ENCODE measurements at regions not wholly inside any gene's neighbourhood (a gene's known extent, or its start where the extent isn't known, plus 50 kb on each side); places are given as distances from the start of the nearest gene placed in this dataset.

DNA sequence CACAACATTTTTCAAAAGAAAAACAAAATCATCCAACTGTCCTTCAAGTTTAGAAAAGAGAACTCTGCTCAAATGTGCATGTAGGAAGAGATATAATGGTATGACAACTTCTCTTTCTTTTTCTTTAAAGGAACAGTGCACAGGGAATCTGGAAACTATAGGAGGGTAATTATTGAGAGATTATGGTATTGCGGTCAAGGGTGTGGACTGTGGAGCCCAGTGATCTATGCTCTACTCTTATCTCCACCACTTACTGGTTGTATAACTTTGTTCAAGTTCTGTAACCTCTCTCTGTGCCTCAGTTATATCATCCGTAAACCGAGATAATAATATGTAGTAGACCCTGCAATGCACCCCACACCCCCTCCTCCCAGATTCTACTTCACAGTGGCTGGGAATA is 69.8 kb upstream of the PCGF5 start (continued):
- TF ChIP-seq, protein P1, sequence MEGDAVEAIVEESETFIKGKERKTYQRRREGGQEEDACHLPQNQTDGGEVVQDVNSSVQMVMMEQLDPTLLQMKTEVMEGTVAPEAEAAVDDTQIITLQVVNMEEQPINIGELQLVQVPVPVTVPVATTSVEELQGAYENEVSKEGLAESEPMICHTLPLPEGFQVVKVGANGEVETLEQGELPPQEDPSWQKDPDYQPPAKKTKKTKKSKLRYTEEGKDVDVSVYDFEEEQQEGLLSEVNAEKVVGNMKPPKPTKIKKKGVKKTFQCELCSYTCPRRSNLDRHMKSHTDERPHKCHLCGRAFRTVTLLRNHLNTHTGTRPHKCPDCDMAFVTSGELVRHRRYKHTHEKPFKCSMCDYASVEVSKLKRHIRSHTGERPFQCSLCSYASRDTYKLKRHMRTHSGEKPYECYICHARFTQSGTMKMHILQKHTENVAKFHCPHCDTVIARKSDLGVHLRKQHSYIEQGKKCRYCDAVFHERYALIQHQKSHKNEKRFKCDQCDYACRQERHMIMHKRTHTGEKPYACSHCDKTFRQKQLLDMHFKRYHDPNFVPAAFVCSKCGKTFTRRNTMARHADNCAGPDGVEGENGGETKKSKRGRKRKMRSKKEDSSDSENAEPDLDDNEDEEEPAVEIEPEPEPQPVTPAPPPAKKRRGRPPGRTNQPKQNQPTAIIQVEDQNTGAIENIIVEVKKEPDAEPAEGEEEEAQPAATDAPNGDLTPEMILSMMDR (IDR thresholded peaks at IDR 0.05; ENCODE audit: low read depth, low read length, missing input control), result no peak
- TF ChIP-seq TAF1 (conservative IDR thresholded peaks at IDR 0.05), result no peak
- TF ChIP-seq, protein P2, sequence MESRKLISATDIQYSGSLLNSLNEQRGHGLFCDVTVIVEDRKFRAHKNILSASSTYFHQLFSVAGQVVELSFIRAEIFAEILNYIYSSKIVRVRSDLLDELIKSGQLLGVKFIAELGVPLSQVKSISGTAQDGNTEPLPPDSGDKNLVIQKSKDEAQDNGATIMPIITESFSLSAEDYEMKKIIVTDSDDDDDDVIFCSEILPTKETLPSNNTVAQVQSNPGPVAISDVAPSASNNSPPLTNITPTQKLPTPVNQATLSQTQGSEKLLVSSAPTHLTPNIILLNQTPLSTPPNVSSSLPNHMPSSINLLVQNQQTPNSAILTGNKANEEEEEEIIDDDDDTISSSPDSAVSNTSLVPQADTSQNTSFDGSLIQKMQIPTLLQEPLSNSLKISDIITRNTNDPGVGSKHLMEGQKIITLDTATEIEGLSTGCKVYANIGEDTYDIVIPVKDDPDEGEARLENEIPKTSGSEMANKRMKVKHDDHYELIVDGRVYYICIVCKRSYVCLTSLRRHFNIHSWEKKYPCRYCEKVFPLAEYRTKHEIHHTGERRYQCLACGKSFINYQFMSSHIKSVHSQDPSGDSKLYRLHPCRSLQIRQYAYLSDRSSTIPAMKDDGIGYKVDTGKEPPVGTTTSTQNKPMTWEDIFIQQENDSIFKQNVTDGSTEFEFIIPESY (IDR thresholded peaks at IDR 0.05), result no peak

DNA sequence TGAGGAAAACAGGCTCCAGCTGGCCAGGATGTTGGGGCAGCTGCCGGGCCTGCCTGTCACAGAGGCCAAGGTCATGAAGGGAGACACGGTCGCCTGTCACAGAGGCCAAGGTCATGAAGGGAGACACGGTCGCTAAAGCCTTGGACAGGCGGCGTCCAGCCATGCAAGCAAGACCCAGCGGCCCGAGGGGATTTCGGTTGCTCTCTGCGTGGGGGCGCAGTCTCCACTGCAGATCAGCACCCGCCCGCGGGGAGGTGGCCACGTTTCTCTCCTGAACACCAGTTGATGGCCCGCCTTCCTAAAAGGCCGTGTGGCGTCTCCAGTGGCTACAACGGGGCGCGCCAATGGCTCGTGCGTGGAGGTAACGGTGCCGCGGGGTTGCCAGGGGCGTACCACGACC is 67.0 kb upstream of the PCGF5 start:
- no peak overlapping the region for H3K4me3 ChIP-seq (ENCODE audit: low read depth in 1 of 3, low read length in 3 of 3)

DNA sequence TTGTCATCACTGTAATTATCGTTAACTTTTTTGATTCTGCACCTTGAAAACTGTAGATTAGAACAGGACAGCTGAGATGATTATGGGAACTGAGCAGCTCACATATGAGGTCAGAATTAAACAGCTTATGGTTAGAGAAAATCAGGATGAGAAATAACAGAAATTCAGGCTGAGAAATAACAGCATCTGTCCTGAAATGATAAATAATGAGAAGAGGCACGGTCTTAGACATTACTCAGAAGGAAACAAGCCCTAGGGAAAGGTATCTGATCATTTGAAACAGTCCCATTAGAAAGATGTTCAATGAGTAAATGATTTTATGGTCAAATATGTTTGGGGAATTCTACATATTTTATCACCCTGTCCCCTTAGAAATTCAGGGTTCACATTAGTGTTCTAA is 65.6 kb upstream of the PCGF5 start:
- Histone ChIP-seq H3K27ac (ENCODE audit: low read depth in 1 of 2, low read length in 2 of 2) (no peak overlapping the region), H3K4me3 (ENCODE audit: low read depth in 1 of 3, low read length in 3 of 3) (no peak overlapping the region), H3K4me1 (ENCODE audit: control insufficient read depth in 4 of 4, insufficient read depth in 4 of 4, low read length in 3 of 4) (no peaks in the 10 kb centered on the region), H3K36me3 (ENCODE audit: control insufficient read depth in 4 of 4, insufficient read depth in 3 of 4, low read depth in 1 of 4, low read length in 3 of 4) (no peaks in the 10 kb centered on the region), H3K27me3 (ENCODE audit: control insufficient read depth in 4 of 4, insufficient read depth in 4 of 4, low read length in 3 of 4) (no peaks in the 10 kb centered on the region), H3K9me3 (ENCODE audit: control insufficient read depth in 4 of 4, low read length in 3 of 4) (no peaks in the 10 kb centered on the region), H3K9ac (ENCODE audit: low read depth in 1 of 2, low read length in 2 of 2) (no peak overlapping the region)
- TF ChIP-seq HNF4G (IDR thresholded peaks at IDR 0.05) (no peak), YY1 (IDR thresholded peaks at IDR 0.05) (no peak), HNF4A (conservative IDR thresholded peaks at IDR 0.05) (no peak), EGR1 (IDR thresholded peaks at IDR 0.05; ENCODE audit: low read depth in 2 of 2) (no peak), FOXA2 (IDR thresholded peaks at IDR 0.05) (no peak), GABPA (IDR thresholded peaks at IDR 0.05 in 1 of 2, conservative IDR thresholded peaks at IDR 0.05 in 1 of 2) (no peak), NR2F2 (IDR thresholded peaks at IDR 0.05) (no peak), ATF3 (IDR thresholded peaks at IDR 0.05) (no peak)
- TF ChIP-seq, protein P2 (IDR thresholded peaks at IDR 0.05), result no peak
- TF ChIP-seq, protein P3, sequence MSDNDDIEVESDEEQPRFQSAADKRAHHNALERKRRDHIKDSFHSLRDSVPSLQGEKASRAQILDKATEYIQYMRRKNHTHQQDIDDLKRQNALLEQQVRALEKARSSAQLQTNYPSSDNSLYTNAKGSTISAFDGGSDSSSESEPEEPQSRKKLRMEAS (IDR thresholded peaks at IDR 0.05), result no peak
- TF ChIP-seq, protein P4, sequence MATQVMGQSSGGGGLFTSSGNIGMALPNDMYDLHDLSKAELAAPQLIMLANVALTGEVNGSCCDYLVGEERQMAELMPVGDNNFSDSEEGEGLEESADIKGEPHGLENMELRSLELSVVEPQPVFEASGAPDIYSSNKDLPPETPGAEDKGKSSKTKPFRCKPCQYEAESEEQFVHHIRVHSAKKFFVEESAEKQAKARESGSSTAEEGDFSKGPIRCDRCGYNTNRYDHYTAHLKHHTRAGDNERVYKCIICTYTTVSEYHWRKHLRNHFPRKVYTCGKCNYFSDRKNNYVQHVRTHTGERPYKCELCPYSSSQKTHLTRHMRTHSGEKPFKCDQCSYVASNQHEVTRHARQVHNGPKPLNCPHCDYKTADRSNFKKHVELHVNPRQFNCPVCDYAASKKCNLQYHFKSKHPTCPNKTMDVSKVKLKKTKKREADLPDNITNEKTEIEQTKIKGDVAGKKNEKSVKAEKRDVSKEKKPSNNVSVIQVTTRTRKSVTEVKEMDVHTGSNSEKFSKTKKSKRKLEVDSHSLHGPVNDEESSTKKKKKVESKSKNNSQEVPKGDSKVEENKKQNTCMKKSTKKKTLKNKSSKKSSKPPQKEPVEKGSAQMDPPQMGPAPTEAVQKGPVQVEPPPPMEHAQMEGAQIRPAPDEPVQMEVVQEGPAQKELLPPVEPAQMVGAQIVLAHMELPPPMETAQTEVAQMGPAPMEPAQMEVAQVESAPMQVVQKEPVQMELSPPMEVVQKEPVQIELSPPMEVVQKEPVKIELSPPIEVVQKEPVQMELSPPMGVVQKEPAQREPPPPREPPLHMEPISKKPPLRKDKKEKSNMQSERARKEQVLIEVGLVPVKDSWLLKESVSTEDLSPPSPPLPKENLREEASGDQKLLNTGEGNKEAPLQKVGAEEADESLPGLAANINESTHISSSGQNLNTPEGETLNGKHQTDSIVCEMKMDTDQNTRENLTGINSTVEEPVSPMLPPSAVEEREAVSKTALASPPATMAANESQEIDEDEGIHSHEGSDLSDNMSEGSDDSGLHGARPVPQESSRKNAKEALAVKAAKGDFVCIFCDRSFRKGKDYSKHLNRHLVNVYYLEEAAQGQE (IDR thresholded peaks at IDR 0.05), result no peak
- WGBS, result 85% methylated on average over 2 of the region's 2 CpGs
- DNase-seq (ENCODE audit: low spot score), result no peak

More for the DNA sequence above, 67.0 kb upstream of the PCGF5 start:
- Histone ChIP-seq H3K4me1 (ENCODE audit: control insufficient read depth in 4 of 4, insufficient read depth in 4 of 4, low read length in 3 of 4) (no peaks in the 10 kb centered on the region), H3K27ac (ENCODE audit: low read depth in 1 of 2, low read length in 2 of 2) (no peak overlapping the region), H3K36me3 (ENCODE audit: control insufficient read depth in 4 of 4, insufficient read depth in 3 of 4, low read depth in 1 of 4, low read length in 3 of 4) (no peaks in the 10 kb centered on the region), H3K9me3 (ENCODE audit: control insufficient read depth in 4 of 4, low read length in 3 of 4) (no peaks in the 10 kb centered on the region), H3K27me3 (ENCODE audit: control insufficient read depth in 4 of 4, insufficient read depth in 4 of 4, low read length in 3 of 4) (no peaks in the 10 kb centered on the region), H3K9ac (ENCODE audit: low read depth in 1 of 2, low read length in 2 of 2) (no peak overlapping the region)
- no peak for DNase-seq (ENCODE audit: low spot score)
- 96% methylated on average over 29 of the region's 29 CpGs for WGBS
- TF ChIP-seq, protein P2 (IDR thresholded peaks at IDR 0.05), result no peak
- TF ChIP-seq RAD21 (IDR thresholded peaks at IDR 0.05) (no peak), GABPA (IDR thresholded peaks at IDR 0.05 in 1 of 2, conservative IDR thresholded peaks at IDR 0.05 in 1 of 2) (no peak), EGR1 (IDR thresholded peaks at IDR 0.05; ENCODE audit: low read depth in 2 of 2) (no peak), RXRA (IDR thresholded peaks at IDR 0.05) (no peak)
